Mucosa of descending colon (tissue), 3 donors: ENCODE measurements at regions not wholly inside any gene's neighbourhood (a gene's known extent, or its start where the extent isn't known, plus 50 kb on each side); places are given as distances from the start of the nearest gene placed in this dataset.
A peak's percentile ranks its signal among the peaks of the same experiment; 100 is the strongest.

Experiments
- ATAC-seq: fragments of 200-7000 bp; cut with Tn5 transposase; one replicate; pipeline ENCODE4 v1.9.1; 2020; ENCODE audit warnings: mild to moderate bottlenecking, moderate library complexity
- DNase-seq, 3 donors: peaks; one replicate each; pipeline ENCODE4 v3.0.0-alpha.2; 2020
- H3K36me3 ChIP-seq: fragments of 200-600 bp; one replicate; pipeline ENCODE4 v1.8.0; 2021; ENCODE audit warnings: low read depth, mild to moderate bottlenecking
- H3K4me1 ChIP-seq: fragments of 200-600 bp; one replicate; pipeline ENCODE4 v1.8.0; 2021; ENCODE audit warnings: low read depth, mild to moderate bottlenecking
- H3K4me3 ChIP-seq: fragments of 200-600 bp; one replicate; pipeline ENCODE4 v1.8.0; 2021; ENCODE audit warnings: mild to moderate bottlenecking
- H3K9me3 ChIP-seq: fragments of 200-600 bp; one replicate; pipeline ENCODE4 v1.8.0; 2021; ENCODE audit warnings: mild to moderate bottlenecking
- CTCF ChIP-seq: fragments of 200-600 bp; IDR thresholded peaks from one replicate; pipeline ENCODE4 v1.8.0; 2022; ENCODE audit warnings: antibody characterized with exemption, mild to moderate bottlenecking
- intact Hi-C, 2 donors: fragments of 100-400 bp; cut with DNase I in 1 of 2; cut with micrococcal nuclease in 1 of 2; formaldehyde crosslinking; loops; one replicate each; pipeline versions ENCODE4 v1.11.0 to v1.11.1; 2022; cut with DNase I, micrococcal nuclease
- donor health status: DM: no; HTN: no; CAD: no; lungs with moderate emphysema.
- donor health status: DM: no; HTN: no; CAD: no.
- donor health status: DM: no; HTN: yes; CAD: no.

GRCh38 chr14:89485264-89485663, 68.2 kb upstream of the FOXN3 start:
- no peaks in the 10 kb centered on the region for H3K36me3 ChIP-seq
- no peak for TF ChIP-seq CTCF
- ATAC-seq, result peak; percentile 32

GRCh38 chr14:89484051-89484844, 67.2 kb upstream of the FOXN3 start:
- no peak for DNase-seq
- Histone ChIP-seq H3K4me1 (no peaks in the 10 kb centered on the region), H3K4me3 (no peak overlapping the region), H3K36me3 (no peaks in the 10 kb centered on the region), H3K9me3 (no peaks in the 10 kb centered on the region)
- no peak for TF ChIP-seq CTCF
- intact Hi-C loops, result no loop called here
- no peak for ATAC-seq

More at GRCh38 chr14:89485264-89485663, 68.2 kb upstream of the FOXN3 start:
- no peaks in the 10 kb centered on the region for H3K9me3 ChIP-seq
- no peaks in the 10 kb centered on the region for H3K4me1 ChIP-seq
- intact Hi-C loops, result no loop called here
- DNase-seq, result no peak
- no peak overlapping the region for H3K4me3 ChIP-seq

- TF ChIP-seq CTCF, result no peak
- ATAC-seq (no peak), DNase-seq (peak in 1 of 3 donors; percentile 21)
- H3K9me3 ChIP-seq, result no peaks in the 10 kb centered on the region
- no peaks in the 10 kb centered on the region for H3K36me3 ChIP-seq
- H3K4me3 ChIP-seq, result no peak overlapping the region
- intact Hi-C loops, result no loop called here
- H3K4me1 ChIP-seq, result peaks cover 2% of the 10 kb centered on the region
These were observed 64.2 kb upstream of the FOXN3 start for GRCh38 chr14:89481196-89481595.

GRCh38 chr14:89480278-89480677, 63.2 kb upstream of the FOXN3 start:
- Histone ChIP-seq H3K36me3 (no peaks in the 10 kb centered on the region), H3K9me3 (no peaks in the 10 kb centered on the region), H3K4me3 (no peak overlapping the region), H3K4me1 (peaks cover 2% of the 10 kb centered on the region)
- intact Hi-C loops, result no loop called here
- no peak for ATAC-seq
- no peak for TF ChIP-seq CTCF
- no peak for DNase-seq

- Histone ChIP-seq H3K4me1 (peaks cover 2% of the 10 kb centered on the region), H3K36me3 (no peaks in the 10 kb centered on the region), H3K9me3 (no peaks in the 10 kb centered on the region), H3K4me3 (no peak overlapping the region)
- no peak for ATAC-seq
- DNase-seq, result no peak
- TF ChIP-seq CTCF, result no peak
- intact Hi-C loops, result no loop called here
These were observed 62.8 kb upstream of the FOXN3 start for GRCh38 chr14:89479802-89480201.
